WTC11 (cell line): ENCODE measurements at regions not wholly inside any gene's neighbourhood (a gene's known extent, or its start where the extent isn't known, plus 50 kb on each side); places are given as distances from the start of the nearest gene placed in this dataset.

Source experiments
- CBFB ChIP-seq: sonication (generic); formaldehyde crosslinking; IDR thresholded peaks from 2 replicates; pipeline ENCODE4 v1.8.1; 2022; ENCODE audit warnings: mild to moderate bottlenecking, low read depth, missing genetic modification reagents
- CTCF ChIP-seq: fragments of 200-600 bp; IDR thresholded peaks from 2 replicates; pipeline ENCODE4 v1.8.0; 2022; ENCODE audit warnings: antibody characterized with exemption
- ELF4 ChIP-seq: sonication (generic); formaldehyde crosslinking; IDR thresholded peaks from 2 replicates; pipeline ENCODE4 v1.8.1; 2022; ENCODE audit warnings: low read depth, mild to moderate bottlenecking, moderate library complexity, missing genetic modification reagents
- FOXJ3 ChIP-seq: sonication (generic); formaldehyde crosslinking; IDR thresholded peaks from 2 replicates; pipeline ENCODE4 v1.9.0; 2021; ENCODE audit warnings: missing genetic modification reagents, mild to moderate bottlenecking, borderline replicate concordance
- MXD4 ChIP-seq: fragments of 250-450 bp; sonication (Bioruptor Pico); IDR thresholded peaks from 2 replicates; pipeline ENCODE4 v1.8.0; 2021; ENCODE audit warnings: mild to moderate bottlenecking, moderate library complexity, borderline replicate concordance
- NR1H2 ChIP-seq: sonication (generic); formaldehyde crosslinking; IDR thresholded peaks from 2 replicates; pipeline ENCODE4 v1.9.0; 2021; ENCODE audit warnings: mild to moderate bottlenecking, moderate library complexity, missing genetic modification reagents
- OVOL2 ChIP-seq: fragments of 250-450 bp; sonication (Bioruptor Pico); IDR thresholded peaks from 2 replicates; pipeline ENCODE4 v1.9.0; 2021; ENCODE audit warnings: mild to moderate bottlenecking, borderline replicate concordance
- TF ChIP-seq, protein P1 (sequence below): sonication (generic); formaldehyde crosslinking; IDR thresholded peaks from 2 replicates; pipeline ENCODE4 v1.8.0; 2022; ENCODE audit warnings: mild to moderate bottlenecking, missing genetic modification reagents

DNA sequence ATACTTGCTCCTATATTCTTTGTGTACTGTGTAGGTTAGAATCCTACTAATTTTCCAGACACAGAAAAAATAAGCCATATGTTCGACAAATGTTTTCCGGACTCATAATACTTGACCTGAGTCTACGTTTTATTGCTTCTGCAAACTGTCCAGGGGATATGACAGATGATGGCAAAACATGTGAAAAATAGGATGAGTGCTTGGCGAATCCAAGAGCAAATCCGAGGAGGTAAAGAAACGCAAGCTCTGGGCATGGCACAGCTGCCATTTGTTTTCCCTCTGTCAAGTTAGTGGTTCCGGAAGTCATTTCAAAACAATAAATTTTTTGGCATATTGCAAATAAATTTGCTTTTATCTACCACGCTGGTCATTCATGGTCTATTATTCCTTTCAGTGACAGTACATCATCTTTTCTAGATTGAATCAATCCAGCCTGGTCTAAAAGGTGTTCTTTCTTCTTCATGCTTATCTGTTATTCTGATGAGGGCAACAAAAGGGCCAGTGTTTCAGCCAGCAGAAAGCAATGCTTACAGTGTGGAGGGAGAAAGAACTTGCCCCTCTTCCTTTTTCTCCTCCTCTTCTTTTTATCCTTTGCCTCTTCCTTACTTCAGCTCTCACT, 476.1 kb upstream of the SOX11 start:
- TF ChIP-seq CTCF = no peak
- no peak for TF ChIP-seq CBFB (CRISPR knock-in tag)
- no peak for TF ChIP-seq MXD4 (CRISPR knock-in tag)
- TF ChIP-seq FOXJ3 (CRISPR knock-in tag) = no peak
- TF ChIP-seq OVOL2 (CRISPR knock-in tag) = no peak
- no peak for TF ChIP-seq NR1H2 (CRISPR knock-in tag)
- TF ChIP-seq, protein P1, sequence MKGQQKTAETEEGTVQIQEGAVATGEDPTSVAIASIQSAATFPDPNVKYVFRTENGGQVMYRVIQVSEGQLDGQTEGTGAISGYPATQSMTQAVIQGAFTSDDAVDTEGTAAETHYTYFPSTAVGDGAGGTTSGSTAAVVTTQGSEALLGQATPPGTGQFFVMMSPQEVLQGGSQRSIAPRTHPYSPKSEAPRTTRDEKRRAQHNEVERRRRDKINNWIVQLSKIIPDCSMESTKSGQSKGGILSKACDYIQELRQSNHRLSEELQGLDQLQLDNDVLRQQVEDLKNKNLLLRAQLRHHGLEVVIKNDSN (CRISPR knock-in tag) = no peak
- TF ChIP-seq ELF4 = no peak
